Mesendoderm (in vitro differentiated cells): ENCODE measurements at regions not wholly inside any gene's neighbourhood (a gene's known extent, or its start where the extent isn't known, plus 50 kb on each side); places are given as distances from the start of the nearest gene placed in this dataset.

Experiments
- DNase-seq: peaks from one replicate; pipeline ENCODE4 v3.0.0; 2013
- H2AK5ac ChIP-seq: 2 replicates; pipeline ENCODE4 v1.6.1; 2013; ENCODE audit warnings: low read length, inconsistent platforms
- H2BK120ac ChIP-seq: 2 replicates; pipeline ENCODE4 v1.6.1; 2013; ENCODE audit warnings: low read depth, mild to moderate bottlenecking, low read length, moderate library complexity, mixed read lengths
- H2BK15ac ChIP-seq: replicated peaks from 2 replicates; pipeline ENCODE4 v1.6.1; 2013; ENCODE audit warnings: low read depth, mild to moderate bottlenecking, moderate library complexity
- H2BK5ac ChIP-seq: 2 replicates; pipeline ENCODE4 v1.6.1; 2013; ENCODE audit warnings: low read length, inconsistent platforms
- H3K18ac ChIP-seq: 2 replicates; pipeline ENCODE4 v1.6.1; 2013; ENCODE audit warnings: mild to moderate bottlenecking, low read length, mixed read lengths
- H3K23ac ChIP-seq: one replicate; pipeline ENCODE4 v1.6.1; 2013; ENCODE audit warnings: low read length
- H3K27ac ChIP-seq: 2 replicates; pipeline ENCODE4 v1.5.1; 2013; ENCODE audit warnings: low read depth, mild to moderate bottlenecking, inconsistent platforms, low read length, moderate library complexity
- H3K27me3 ChIP-seq: 2 replicates; pipeline ENCODE4 v1.6.1; 2013; ENCODE audit warnings: low read length, control low read depth, mild to moderate bottlenecking, inconsistent platforms; ENCODE audit not compliant: insufficient read depth, poor library complexity
- H3K36me3 ChIP-seq: 2 replicates; pipeline ENCODE4 v1.6.1; 2013; ENCODE audit warnings: low read length, inconsistent platforms; ENCODE audit not compliant: control insufficient read depth, insufficient read depth
- H3K4ac ChIP-seq: one replicate; pipeline ENCODE4 v1.6.1; 2013; ENCODE audit warnings: low read depth, mild to moderate bottlenecking, low read length, moderate library complexity
- H3K4me1 ChIP-seq: 2 replicates; pipeline ENCODE4 v1.6.1; 2013; ENCODE audit warnings: low read depth, low read length, inconsistent platforms; ENCODE audit not compliant: control insufficient read depth
- H3K4me2 ChIP-seq: 2 replicates; pipeline ENCODE4 v1.6.1; 2013; ENCODE audit warnings: low read length
- H3K4me3 ChIP-seq: 2 replicates; pipeline ENCODE4 v1.5.1; 2013; ENCODE audit warnings: mild to moderate bottlenecking, low read length
- H3K56ac ChIP-seq: one replicate; pipeline ENCODE4 v1.6.1; 2013; ENCODE audit warnings: low read length
- H3K79me1 ChIP-seq: 2 replicates; pipeline ENCODE4 v1.6.1; 2013; ENCODE audit warnings: low read length, inconsistent platforms
- H3K79me2 ChIP-seq: 2 replicates; pipeline ENCODE4 v1.6.1; 2013; ENCODE audit warnings: mild to moderate bottlenecking, low read length; ENCODE audit not compliant: control insufficient read depth, insufficient read depth
- H3K9ac ChIP-seq: 2 replicates; pipeline ENCODE4 v1.6.1; 2013; ENCODE audit warnings: low read length, inconsistent platforms
- H4K5ac ChIP-seq: one replicate; pipeline ENCODE4 v1.6.1; 2013; ENCODE audit warnings: low read length
- H4K8ac ChIP-seq: one replicate; pipeline ENCODE4 v1.6.1; 2013; ENCODE audit warnings: low read depth, mild to moderate bottlenecking, control low read depth, low read length, moderate library complexity
- WGBS: extraction: QIAGEN DNeasy Blood & Tissue Kit; methylation state at CpG from one replicate; pipeline ENCODE4 v1.1.7; 2013; ENCODE audit warnings: low lambda C conversion rate, missing lambda C conversion rate; ENCODE audit not compliant: insufficient coverage; ENCODE audit errors: extremely low coverage; 5-methylcytosine and 5-hydroxymethylcytosine counted together

GRCh38 chr9:126166291-126166690, 160.3 kb upstream of the MVB12B start:
- H3K9ac ChIP-seq = no peak overlapping the region
- H3K36me3 ChIP-seq = no peaks in the 10 kb centered on the region
- H3K27ac ChIP-seq = no peak overlapping the region
- H4K5ac ChIP-seq = no peak overlapping the region
- no peaks in the 10 kb centered on the region for H3K4me1 ChIP-seq
- no peak overlapping the region for H3K18ac ChIP-seq
- H3K4me2 ChIP-seq = no peak overlapping the region
- no peaks in the 10 kb centered on the region for H3K79me2 ChIP-seq
- no peak overlapping the region for H3K23ac ChIP-seq
- H2BK5ac ChIP-seq = no peak overlapping the region
- no peaks in the 10 kb centered on the region for H3K27me3 ChIP-seq
- no CpG with 5 or more reads among the region's 7 CpGs for WGBS
- H3K4ac ChIP-seq = no peak overlapping the region
- H3K79me1 ChIP-seq = no peaks in the 10 kb centered on the region
- H2BK15ac ChIP-seq = no peak overlapping the region
- DNase-seq = no peak
- no peak overlapping the region for H3K4me3 ChIP-seq
- H3K56ac ChIP-seq = no peak overlapping the region
- no peak overlapping the region for H4K8ac ChIP-seq
- no peak overlapping the region for H2BK120ac ChIP-seq
- no peak overlapping the region for H2AK5ac ChIP-seq

- H2BK15ac ChIP-seq = no peak overlapping the region
- H3K4me3 ChIP-seq = no peak overlapping the region
- H3K56ac ChIP-seq = no peak overlapping the region
- no peaks in the 10 kb centered on the region for H3K79me1 ChIP-seq
- no CpG with 5 or more reads among the region's 6 CpGs for WGBS
- no peaks in the 10 kb centered on the region for H3K4me1 ChIP-seq
- H3K23ac ChIP-seq = no peak overlapping the region
- no peak for DNase-seq
- H4K8ac ChIP-seq = no peak overlapping the region
- no peak overlapping the region for H3K9ac ChIP-seq
- H2AK5ac ChIP-seq = no peak overlapping the region
- no peaks in the 10 kb centered on the region for H3K27me3 ChIP-seq
- no peak overlapping the region for H2BK120ac ChIP-seq
- no peak overlapping the region for H3K4me2 ChIP-seq
- H4K5ac ChIP-seq = no peak overlapping the region
- no peak overlapping the region for H3K27ac ChIP-seq
- no peaks in the 10 kb centered on the region for H3K79me2 ChIP-seq
- H3K36me3 ChIP-seq = no peaks in the 10 kb centered on the region
- H3K4ac ChIP-seq = no peak overlapping the region
- H2BK5ac ChIP-seq = no peak overlapping the region
- no peak overlapping the region for H3K18ac ChIP-seq
These were observed 159.8 kb upstream of the MVB12B start for GRCh38 chr9:126166866-126167265.

- no peak overlapping the region for H4K5ac ChIP-seq
- H3K4me3 ChIP-seq = no peak overlapping the region
- no peak overlapping the region for H4K8ac ChIP-seq
- H2BK15ac ChIP-seq = no peak overlapping the region
- DNase-seq = no peak
- no peak overlapping the region for H2BK5ac ChIP-seq
- H3K56ac ChIP-seq = no peak overlapping the region
- no CpG with 5 or more reads among the region's 4 CpGs for WGBS
- no peaks in the 10 kb centered on the region for H3K36me3 ChIP-seq
- no peak overlapping the region for H3K18ac ChIP-seq
- no peak overlapping the region for H2BK120ac ChIP-seq
- H3K4ac ChIP-seq = no peak overlapping the region
- no peaks in the 10 kb centered on the region for H3K4me1 ChIP-seq
- H3K23ac ChIP-seq = no peak overlapping the region
- no peaks in the 10 kb centered on the region for H3K27me3 ChIP-seq
- no peak overlapping the region for H3K27ac ChIP-seq
- H3K9ac ChIP-seq = no peak overlapping the region
- H3K79me2 ChIP-seq = no peaks in the 10 kb centered on the region
- no peaks in the 10 kb centered on the region for H3K79me1 ChIP-seq
- no peak overlapping the region for H2AK5ac ChIP-seq
- no peak overlapping the region for H3K4me2 ChIP-seq
These were observed 156.9 kb upstream of the MVB12B start for GRCh38 chr9:126169736-126170135.

- H4K5ac ChIP-seq = no peak overlapping the region
- H2BK15ac ChIP-seq = no peak overlapping the region
- no peaks in the 10 kb centered on the region for H3K4me1 ChIP-seq
- no peaks in the 10 kb centered on the region for H3K79me1 ChIP-seq
- no peak overlapping the region for H3K23ac ChIP-seq
- no peak overlapping the region for H3K4ac ChIP-seq
- H3K79me2 ChIP-seq = no peaks in the 10 kb centered on the region
- no peak overlapping the region for H3K4me2 ChIP-seq
- no peak overlapping the region for H3K4me3 ChIP-seq
- WGBS = no CpG with 5 or more reads among the region's 6 CpGs
- no peak overlapping the region for H3K9ac ChIP-seq
- no peak overlapping the region for H2BK5ac ChIP-seq
- H3K56ac ChIP-seq = no peak overlapping the region
- no peak overlapping the region for H2AK5ac ChIP-seq
- no peaks in the 10 kb centered on the region for H3K36me3 ChIP-seq
- no peak overlapping the region for H3K18ac ChIP-seq
- no peak for DNase-seq
- no peaks in the 10 kb centered on the region for H3K27me3 ChIP-seq
- no peak overlapping the region for H2BK120ac ChIP-seq
- no peak overlapping the region for H4K8ac ChIP-seq
- H3K27ac ChIP-seq = no peak overlapping the region
These were observed 156.3 kb upstream of the MVB12B start for GRCh38 chr9:126170286-126170823.

- Histone ChIP-seq H2BK15ac (no peak overlapping the region), H3K4me2 (no peak overlapping the region), H2AK5ac (no peak overlapping the region), H3K79me1 (no peaks in the 10 kb centered on the region), H3K27me3 (no peaks in the 10 kb centered on the region), H3K79me2 (no peaks in the 10 kb centered on the region), H4K5ac (no peak overlapping the region), H3K36me3 (no peaks in the 10 kb centered on the region), H3K9ac (no peak overlapping the region), H2BK5ac (no peak overlapping the region), H3K4me3 (no peak overlapping the region), H3K27ac (no peak overlapping the region), H2BK120ac (no peak overlapping the region), H3K56ac (no peak overlapping the region), H4K8ac (no peak overlapping the region), H3K23ac (no peak overlapping the region), H3K18ac (no peak overlapping the region), H3K4ac (no peak overlapping the region), H3K4me1 (no peaks in the 10 kb centered on the region)
- no peak for DNase-seq
- no CpG with 5 or more reads among the region's 8 CpGs for WGBS
These were observed 155.0 kb upstream of the MVB12B start for GRCh38 chr9:126171641-126172040.

GRCh38 chr9:126173401-126173800, 153.2 kb upstream of the MVB12B start:
- Histone ChIP-seq H3K27me3 (no peaks in the 10 kb centered on the region), H2BK120ac (no peak overlapping the region), H3K56ac (no peak overlapping the region), H3K23ac (no peak overlapping the region), H2AK5ac (no peak overlapping the region), H3K9ac (no peak overlapping the region), H4K5ac (no peak overlapping the region), H4K8ac (no peak overlapping the region), H3K27ac (no peak overlapping the region), H3K79me2 (no peaks in the 10 kb centered on the region), H3K4ac (no peak overlapping the region), H3K36me3 (no peaks in the 10 kb centered on the region), H3K79me1 (no peaks in the 10 kb centered on the region), H3K18ac (no peak overlapping the region), H3K4me2 (no peak overlapping the region), H2BK15ac (no peak overlapping the region), H3K4me1 (no peaks in the 10 kb centered on the region), H2BK5ac (no peak overlapping the region), H3K4me3 (no peak overlapping the region)
- DNase-seq = no peak
- no CpG with 5 or more reads among the region's 7 CpGs for WGBS
